Right ventricle myocardium superior (tissue), 1 donor: ENCODE measurements at regions not wholly inside any gene's neighbourhood (a gene's known extent, or its start where the extent isn't known, plus 50 kb on each side); places are given as distances from the start of the nearest gene placed in this dataset.
"Not testable (repeated sequence)": the region's sequence is repeated elsewhere in the genome, so short reads cannot be mapped to it uniquely, and the experiment has no call there.

Experiments used
- ATAC-seq: fragments of 200-7000 bp; cut with Tn5 transposase; one replicate; pipeline ENCODE4 v1.9.1; 2020; ENCODE audit warnings: mild to moderate bottlenecking; ENCODE audit not compliant: poor library complexity
- DNase-seq: peaks from one replicate; pipeline ENCODE4 v3.0.0-alpha.2; 2020
- intact Hi-C: fragments of 100-400 bp; cut with DNase I; formaldehyde crosslinking; loops from one replicate; pipeline ENCODE4 v1.11.2; 2022
- donor health status: DM: no; HTN: yes; CAD: no; lungs with severe emphysema.

DNA sequence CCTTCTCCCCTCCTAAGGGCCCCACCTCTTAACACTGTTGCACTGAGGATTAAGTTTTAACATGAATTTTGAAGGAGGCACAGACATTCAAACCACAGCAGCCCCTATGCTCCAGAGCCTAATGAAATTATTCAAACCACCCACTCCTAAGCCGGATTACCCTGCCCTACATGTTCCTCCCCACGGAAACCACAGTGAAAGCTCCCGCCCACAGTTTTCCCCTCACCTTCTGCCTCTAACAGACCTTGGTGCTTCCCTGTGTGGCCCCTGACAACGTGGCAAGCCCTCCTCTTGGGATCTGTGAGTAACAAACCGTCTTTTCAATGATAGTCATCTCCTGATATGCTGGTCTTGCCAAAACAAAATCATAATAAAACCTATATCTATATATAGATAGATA lies 74.8 kb downstream of the RIN2 start:
- intact Hi-C loops: no loop called here
- DNase-seq (no peak), ATAC-seq (no peak)

DNA sequence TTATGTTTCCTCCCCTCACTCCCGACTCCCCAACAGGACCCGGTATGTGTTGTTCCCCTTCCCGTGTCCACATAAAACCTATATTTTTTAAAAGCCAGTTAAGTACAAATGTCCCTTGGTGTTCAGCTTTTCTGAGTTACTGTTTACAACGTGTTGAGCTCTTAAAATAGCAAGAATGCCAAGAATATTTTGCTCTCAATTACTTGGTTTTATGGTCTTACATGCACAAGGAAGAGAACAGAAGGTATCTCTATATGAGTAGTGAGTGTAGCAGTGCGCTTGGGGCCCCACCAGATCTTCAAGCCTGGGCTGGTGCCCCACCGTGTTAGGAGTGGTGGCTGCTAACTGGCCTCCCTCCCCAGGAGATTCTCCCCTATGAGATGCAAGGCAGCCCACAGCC lies 75.3 kb downstream of the RIN2 start:
- no peak for DNase-seq
- ATAC-seq: no peak
- intact Hi-C loops: no loop called here

DNA sequence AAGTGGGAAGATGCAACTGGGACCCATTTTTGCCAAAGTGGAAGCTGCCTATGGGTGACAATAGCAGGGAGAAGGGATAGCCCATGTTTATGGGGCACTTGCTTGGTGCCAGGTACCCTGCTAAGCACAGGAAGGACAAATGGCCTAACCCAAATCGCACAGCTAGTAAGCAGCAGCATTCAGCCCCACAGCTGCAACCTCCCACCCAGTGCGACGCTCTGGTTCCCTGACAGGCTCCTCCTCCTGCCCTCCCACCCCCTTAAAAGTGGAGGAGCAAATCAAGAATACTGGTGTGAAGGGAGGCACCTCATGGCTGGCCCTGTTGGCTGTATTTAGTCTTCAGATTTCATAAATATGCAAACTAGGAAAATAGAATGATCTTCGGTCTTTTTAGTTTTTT lies 76.2 kb downstream of the RIN2 start:
- no peak for ATAC-seq
- intact Hi-C loops: no loop called here
- DNase-seq: no peak

DNA sequence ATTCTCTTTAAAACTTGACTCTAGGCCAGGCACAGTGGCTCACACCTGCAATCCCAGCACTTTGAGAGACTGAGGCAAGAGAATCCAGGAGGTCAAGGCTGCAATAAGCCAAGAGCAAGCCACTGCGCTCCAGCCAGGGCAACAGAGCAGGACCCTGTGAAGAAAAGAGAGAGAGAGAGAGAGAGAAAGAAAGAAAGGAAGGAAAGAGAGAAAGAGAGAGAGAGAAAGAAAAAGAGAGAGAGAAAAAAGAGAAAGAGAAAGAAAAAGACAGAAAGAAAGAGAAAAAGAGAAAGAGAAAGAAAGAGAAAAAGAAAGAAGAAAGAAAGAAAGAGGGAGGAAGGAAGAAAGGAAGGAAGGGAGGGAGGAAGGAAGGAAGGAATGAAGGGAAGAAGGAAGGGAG lies 76.7 kb downstream of the RIN2 start:
- ATAC-seq: no peak
- no peak for DNase-seq
- intact Hi-C loops: no loop called here

- intact Hi-C loops: no loop called here
- ATAC-seq (peak; percentile 96), DNase-seq (peak; percentile 77)
Observed at GRCh38 chr20:19835533-19836222, 77.6 kb downstream of the RIN2 start.

DNA sequence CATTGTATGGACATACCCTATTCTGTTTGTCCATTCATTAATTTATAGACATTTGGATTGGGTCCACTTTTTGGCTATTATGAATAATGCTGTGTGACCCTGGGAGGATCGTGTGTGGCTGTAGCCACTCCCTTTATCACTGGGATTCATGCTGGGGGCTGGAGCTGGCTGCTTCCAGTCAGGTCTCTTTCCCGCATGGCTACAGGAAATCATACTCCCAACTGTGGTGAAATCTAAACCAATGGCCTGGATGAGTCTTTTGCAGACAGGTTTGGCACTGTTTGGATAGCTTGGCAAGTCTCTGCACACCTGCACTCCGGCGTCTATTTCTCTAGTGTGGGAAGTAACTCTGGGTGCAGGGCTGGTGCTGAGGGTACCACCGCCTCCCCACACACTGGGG lies 80.4 kb downstream of the RIN2 start:
- ATAC-seq (no peak), DNase-seq (no peak)
- intact Hi-C loops: no loop called here

DNA sequence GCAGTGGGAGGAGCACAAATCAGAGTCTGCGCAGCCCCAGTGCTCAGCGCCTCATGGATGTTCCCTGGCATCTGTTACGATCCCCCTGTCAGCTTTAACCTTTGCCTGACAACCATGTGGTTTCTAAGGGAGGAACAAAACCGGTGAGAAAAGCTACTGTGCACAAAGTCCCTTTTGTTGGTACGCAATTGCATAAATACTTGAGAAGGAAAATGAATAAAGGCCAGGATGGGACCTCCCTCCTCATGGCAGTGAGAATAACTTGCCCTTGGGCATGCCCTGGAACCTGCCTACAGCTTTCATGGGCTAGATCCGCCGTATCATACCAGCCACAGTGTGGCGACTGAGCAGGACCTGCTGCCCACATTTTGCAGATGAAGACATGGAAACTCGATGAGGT lies 81.0 kb downstream of the RIN2 start:
- DNase-seq (no peak), ATAC-seq (no peak)
- intact Hi-C loops: no loop called here

DNA sequence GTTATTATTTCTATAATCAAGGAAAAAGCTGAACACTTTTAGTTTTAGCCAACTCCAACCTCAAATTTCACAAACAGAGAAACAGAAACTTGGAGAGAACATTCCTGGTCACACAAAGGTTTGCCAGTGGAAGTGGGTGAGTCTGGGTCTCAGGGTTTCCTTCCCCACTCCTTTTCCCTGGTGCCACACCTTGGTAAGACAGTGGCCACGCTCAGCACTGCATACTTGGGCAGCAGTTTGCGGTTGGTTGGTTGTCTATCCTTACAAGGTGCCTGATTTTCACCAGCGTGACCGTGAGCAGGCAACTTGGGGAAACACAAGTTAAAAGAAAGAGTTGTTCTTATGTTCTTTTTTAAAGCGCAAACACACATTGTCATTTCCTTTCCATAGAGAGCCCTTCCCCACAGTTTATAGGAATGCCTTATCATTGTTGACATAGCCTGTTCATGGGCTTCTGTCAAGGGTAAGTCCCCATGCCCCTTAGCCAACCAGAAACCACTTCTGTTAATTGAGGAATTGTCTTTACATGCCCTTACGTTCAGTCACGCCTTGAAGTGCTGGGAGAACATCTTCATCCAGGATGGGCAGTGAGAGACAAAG lies 82.2 kb downstream of the RIN2 start:
- DNase-seq: no peak
- intact Hi-C loops: no loop called here
- ATAC-seq: no peak

GRCh38 chr20:19841740-19842139 lies 83.7 kb downstream of the RIN2 start:
- intact Hi-C loops: no loop called here
- no peak for ATAC-seq
- DNase-seq: no peak

- DNase-seq, ATAC-seq, intact Hi-C loops: not testable (repeated sequence)
Observed at GRCh38 chr20:19844850-19845249, 86.8 kb downstream of the RIN2 start.

GRCh38 chr20:19847383-19847782 lies 89.3 kb downstream of the RIN2 start:
- ATAC-seq (no peak), DNase-seq (no peak)
- intact Hi-C loops: no loop called here

DNA sequence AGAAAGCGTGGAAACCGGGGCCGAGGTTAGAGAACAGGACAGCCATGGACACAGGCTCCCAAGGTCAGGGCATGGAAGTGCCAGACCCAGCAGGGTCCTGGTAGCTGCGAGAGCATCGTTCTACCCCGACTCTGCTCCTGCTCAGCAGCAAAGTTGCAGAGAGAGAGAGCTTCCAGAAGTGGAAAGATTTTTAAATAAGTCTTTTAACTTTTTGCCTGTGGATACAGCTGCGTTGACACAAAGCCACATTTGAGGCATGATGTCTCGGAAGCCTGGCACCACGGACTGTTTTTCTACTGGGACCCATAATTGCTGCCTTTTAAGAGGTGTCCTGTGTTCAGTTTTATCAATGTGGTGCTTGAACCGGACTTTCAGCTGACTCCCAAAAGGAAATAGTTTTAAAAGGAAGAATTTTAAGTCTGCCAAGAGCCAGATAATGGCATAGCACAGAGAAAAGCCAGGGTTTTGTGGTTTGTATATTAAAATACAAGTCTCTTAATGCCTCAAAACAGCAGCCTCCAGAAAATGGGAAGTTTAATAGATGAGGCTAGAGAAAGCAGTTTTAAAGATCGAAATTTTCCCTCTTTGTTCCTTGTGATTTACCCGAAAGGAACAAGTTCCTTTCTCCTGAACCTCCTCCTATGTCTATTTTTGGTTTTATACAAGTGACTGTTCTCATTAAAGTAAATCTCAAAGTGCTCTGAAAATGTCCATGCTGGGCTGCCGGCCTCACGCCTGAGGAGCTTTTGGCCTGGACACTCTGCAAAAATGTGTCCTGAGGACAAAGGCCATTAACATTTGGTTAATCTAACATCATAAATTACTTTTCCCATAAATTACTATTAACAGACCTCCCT lies 91.5 kb downstream of the RIN2 start:
- ATAC-seq (peak; percentile 66), DNase-seq (no peak)
- intact Hi-C loops: no loop called here

- intact Hi-C loops: no loop called here
- DNase-seq: no peak
- peak; percentile 61 for ATAC-seq
Observed at GRCh38 chr20:19850198-19850533, 92.1 kb downstream of the RIN2 start.

- no peak for DNase-seq
- ATAC-seq: peak; percentile 27
- intact Hi-C loops: no loop called here
Observed at GRCh38 chr20:19851861-19852260, 93.8 kb downstream of the RIN2 start.

DNA sequence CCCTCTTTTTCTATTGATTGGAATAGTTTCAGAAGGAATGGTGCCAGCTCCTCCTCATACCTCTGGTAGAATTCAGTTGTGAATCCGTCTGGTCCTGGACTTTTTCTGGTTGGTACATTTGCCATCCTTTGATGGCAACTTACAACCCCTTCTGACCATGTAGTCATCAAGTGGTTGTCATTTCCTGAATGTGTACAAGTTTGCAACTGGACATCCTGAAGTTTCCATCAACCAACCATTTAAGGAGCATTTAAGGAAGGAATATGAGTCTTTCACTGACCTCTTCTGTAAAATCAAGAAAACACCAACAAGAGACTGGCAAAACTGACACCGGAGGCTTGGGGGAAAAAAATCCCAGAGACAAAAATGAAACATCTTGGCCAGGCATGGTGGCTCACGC lies 97.4 kb downstream of the RIN2 start:
- DNase-seq (no peak), ATAC-seq (no peak)
- intact Hi-C loops: no loop called here

DNA sequence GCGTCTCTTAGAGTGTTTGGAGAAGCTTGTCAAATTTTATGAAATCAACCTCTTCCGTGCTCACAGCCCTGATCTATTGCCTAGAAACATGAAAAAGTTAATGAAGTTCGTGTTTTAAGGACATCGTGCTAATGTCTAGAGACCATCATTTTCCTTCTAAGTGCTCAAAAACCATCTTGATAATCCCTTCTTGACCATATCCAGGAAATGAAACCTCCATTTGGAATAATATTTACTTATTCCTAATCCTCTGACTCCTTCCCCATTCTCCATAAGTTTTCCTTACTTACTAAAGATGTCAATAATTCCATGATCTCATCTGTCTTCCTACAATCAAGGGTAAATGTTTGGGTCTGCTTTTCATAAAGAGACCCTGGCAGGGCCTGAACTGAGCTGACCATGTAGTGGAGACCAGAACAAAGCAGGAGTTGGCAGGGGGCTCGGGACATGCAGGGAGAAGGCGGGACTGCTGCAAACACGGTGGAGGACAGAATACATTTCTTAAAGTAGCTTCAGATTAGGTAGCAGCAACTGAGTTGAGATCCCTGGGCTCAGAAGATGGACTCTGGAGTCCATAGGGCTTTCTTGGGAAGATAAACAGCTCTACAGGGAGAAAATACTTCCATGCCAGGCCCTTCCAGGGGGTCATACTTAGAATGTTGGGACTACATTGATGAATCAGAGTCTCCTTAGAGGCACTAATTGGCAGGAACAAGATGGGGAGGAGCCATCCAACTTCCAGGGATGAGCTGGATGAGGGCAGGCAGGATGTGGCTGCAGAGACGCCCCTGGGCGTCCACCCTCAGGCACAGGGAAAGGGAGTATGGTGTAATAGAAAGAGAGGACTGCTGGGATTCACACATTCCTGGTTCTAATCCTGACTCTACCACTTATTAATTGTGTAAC lies 100.7 kb downstream of the RIN2 start:
- intact Hi-C loops: no loop called here
- no peak for ATAC-seq
- DNase-seq: no peak

DNA sequence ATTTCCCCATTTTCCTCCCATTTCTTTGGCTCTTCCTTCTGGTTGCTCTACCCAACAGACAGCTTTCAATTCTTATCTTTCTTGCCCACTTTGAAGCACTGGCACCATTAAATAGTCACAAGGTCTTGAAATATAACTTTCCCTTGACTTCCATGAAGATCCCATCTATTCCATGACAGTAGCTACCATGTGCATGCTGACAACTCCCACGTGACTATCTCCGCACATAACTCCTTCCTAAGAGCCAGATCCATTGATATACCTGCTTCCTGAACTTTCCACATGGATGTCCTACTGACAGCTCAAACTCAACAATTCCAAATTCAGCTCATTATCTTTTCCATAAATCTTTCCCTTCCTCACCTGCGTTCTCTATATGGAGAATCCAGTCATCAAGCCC lies 101.4 kb downstream of the RIN2 start:
- no peak for ATAC-seq
- intact Hi-C loops: no loop called here

GRCh38 chr20:19860737-19861136 lies 102.7 kb downstream of the RIN2 start:
- no peak for ATAC-seq
- intact Hi-C loops: no loop called here
- DNase-seq: no peak

More for the DNA sequence above, 101.4 kb downstream of the RIN2 start:
- DNase-seq: no peak

- intact Hi-C loops: no loop called here
- DNase-seq (no peak), ATAC-seq (no peak)
Observed at GRCh38 chr20:19861147-19861759, 103.2 kb downstream of the RIN2 start.
